GM23248 (cell line): ENCODE measurements at regions not wholly inside any gene's neighbourhood (a gene's known extent, or its start where the extent isn't known, plus 50 kb on each side); places are given as distances from the start of the nearest gene placed in this dataset.
"Not testable (repeated sequence)": the region's sequence is repeated elsewhere in the genome, so short reads cannot be mapped to it uniquely, and the experiment has no call there.

Experiments used
- DNase-seq: peaks from one replicate; pipeline ENCODE4 v3.0.0-alpha.2; 2015
- H2AFZ ChIP-seq: fragments of 200-600 bp; sonication (generic); 2 replicates; pipeline ENCODE4 v1.6.1; 2016; ENCODE audit warnings: antibody characterized with exemption
- H3F3A ChIP-seq: fragments of 200-600 bp; sonication (generic); 2 replicates; pipeline ENCODE4 v1.6.1; 2016; ENCODE audit warnings: mild to moderate bottlenecking, antibody characterized with exemption, mixed run types; ENCODE audit not compliant: insufficient read depth
- H3K27ac ChIP-seq: fragments of 200-600 bp; sonication (generic); 2 replicates; pipeline ENCODE4 v1.5.1; 2016; ENCODE audit warnings: mild to moderate bottlenecking
- H3K27me3 ChIP-seq: fragments of 200-600 bp; sonication (generic); replicated peaks from 2 replicates; pipeline ENCODE4 v1.6.1; 2016; ENCODE audit warnings: mild to moderate bottlenecking; ENCODE audit not compliant: insufficient read depth
- H3K36me3 ChIP-seq: fragments of 200-600 bp; sonication (generic); 2 replicates; pipeline ENCODE4 v1.6.1; 2016; ENCODE audit warnings: low read depth, mild to moderate bottlenecking
- H3K4me1 ChIP-seq: fragments of 200-600 bp; sonication (generic); 2 replicates; pipeline ENCODE4 v1.6.1; 2016; ENCODE audit warnings: mild to moderate bottlenecking; ENCODE audit not compliant: insufficient read depth
- H3K4me2 ChIP-seq: fragments of 200-600 bp; sonication (generic); one replicate; pipeline ENCODE4 v1.6.1; 2016; ENCODE audit warnings: mild to moderate bottlenecking; ENCODE audit not compliant: unreplicated experiment
- H3K4me3 ChIP-seq: fragments of 200-600 bp; sonication (generic); 2 replicates; pipeline ENCODE4 v1.5.1; 2016; ENCODE audit warnings: mild to moderate bottlenecking
- H3K79me2 ChIP-seq: fragments of 200-600 bp; sonication (generic); 2 replicates; pipeline ENCODE4 v1.6.1; 2016; ENCODE audit warnings: mild to moderate bottlenecking; ENCODE audit not compliant: insufficient read depth
- H3K9ac ChIP-seq: fragments of 200-600 bp; sonication (generic); 2 replicates; pipeline ENCODE4 v1.6.1; 2016; ENCODE audit warnings: mild to moderate bottlenecking
- H3K9me2 ChIP-seq: fragments of 200-600 bp; sonication (generic); 2 replicates; pipeline ENCODE4 v1.6.1; 2016; ENCODE audit warnings: mixed run types, mild to moderate bottlenecking, moderate library complexity; ENCODE audit not compliant: insufficient read depth
- H3K9me3 ChIP-seq: fragments of 200-600 bp; sonication (generic); one replicate; pipeline ENCODE4 v1.6.1; 2017; ENCODE audit warnings: low read depth
- H4K20me1 ChIP-seq: fragments of 200-600 bp; sonication (generic); 2 replicates; pipeline ENCODE4 v1.6.0; 2016; ENCODE audit not compliant: insufficient read depth
- EZH2 ChIP-seq: fragments of 200-600 bp; sonication (generic); IDR thresholded peaks from 2 replicates; pipeline ENCODE4 v1.6.1; 2018; ENCODE audit warnings: antibody characterized with exemption, mild to moderate bottlenecking; ENCODE audit not compliant: insufficient read depth, poor library complexity, severe bottlenecking
- EZH2phosphoT487 ChIP-seq: fragments of 200-600 bp; sonication (generic); IDR thresholded peaks from 2 replicates; pipeline ENCODE4 v1.6.1; 2018; ENCODE audit warnings: antibody characterized with exemption, moderate library complexity, mild to moderate bottlenecking, low read depth; ENCODE audit not compliant: insufficient read depth
- WGBS, 2 experiments: methylation state at CpG; one replicate each; pipeline ENCODE4 v1.1.6; 2015 to 2017; ENCODE audit warnings: low lambda C conversion rate in 2 of 2, low coverage in 1 of 2; ENCODE audit errors: missing lambda C conversion rate in 2 of 2; 5-methylcytosine and 5-hydroxymethylcytosine counted together
- in situ Hi-C: fragments of 300-500 bp; cut with MboI; formaldehyde crosslinking; loops from 2 replicates; pipeline ENCODE4 v1.15.0; 2020

DNA sequence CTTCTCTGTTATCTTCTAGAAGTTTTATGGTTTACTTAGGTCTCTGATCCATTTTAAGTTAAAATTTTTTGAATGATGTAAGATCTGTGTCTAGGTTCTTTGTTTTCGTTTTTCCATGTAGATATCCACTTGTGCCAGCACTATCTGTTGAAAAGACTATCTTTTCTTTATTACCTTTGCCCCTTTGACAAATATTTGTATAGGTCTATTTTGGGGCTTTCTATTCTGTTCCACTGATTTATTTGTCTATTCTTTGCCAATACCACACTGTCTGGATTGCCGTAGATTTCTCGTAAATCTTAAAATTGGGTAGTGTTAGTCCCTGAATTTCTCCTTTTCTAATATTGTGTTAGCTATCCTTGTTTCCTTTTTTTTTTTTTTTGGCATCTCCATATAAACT, 71.4 kb upstream of the PDSS1 start:
- 57 to 68% methylated on average over 3 of the region's 3 CpGs for WGBS, 2 experiments
- in situ Hi-C loops, result no loop called here
- H3F3A ChIP-seq, result no peaks in the 10 kb centered on the region
- no peak overlapping the region for H2AFZ ChIP-seq
- no peaks in the 10 kb centered on the region for H4K20me1 ChIP-seq
- no peak overlapping the region for H3K27ac ChIP-seq
- no peak for DNase-seq
- no peaks in the 10 kb centered on the region for H3K4me1 ChIP-seq
- H3K9me2 ChIP-seq, result no peaks in the 10 kb centered on the region
- peaks cover 34% of the 10 kb centered on the region for H3K27me3 ChIP-seq
- H3K9ac ChIP-seq, result no peak overlapping the region
- H3K79me2 ChIP-seq, result no peaks in the 10 kb centered on the region
- no peaks in the 10 kb centered on the region for H3K36me3 ChIP-seq
- no peaks in the 10 kb centered on the region for H3K9me3 ChIP-seq
- TF ChIP-seq EZH2phosphoT487 (no peak), EZH2 (no peak)
- no peak overlapping the region for H3K4me3 ChIP-seq
- no peak overlapping the region for H3K4me2 ChIP-seq

DNA sequence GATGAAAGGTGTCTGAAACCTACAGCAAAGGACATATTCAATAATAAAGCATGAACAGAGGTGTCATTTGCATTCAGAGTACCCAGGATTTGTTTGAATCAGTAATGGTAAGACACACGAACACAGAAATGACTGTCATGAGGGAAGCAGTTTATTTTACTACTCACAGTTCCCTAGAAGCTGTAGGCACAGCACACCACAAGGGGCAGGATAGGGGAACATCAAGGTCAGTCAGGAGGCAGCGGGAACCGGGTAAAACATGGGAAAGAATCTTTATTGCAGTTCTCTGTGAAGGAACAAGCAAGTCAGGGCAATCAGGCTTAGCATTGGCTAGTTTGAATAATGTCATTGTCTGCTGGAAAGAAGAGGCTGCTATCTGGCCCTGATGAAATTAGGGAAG, 70.2 kb upstream of the PDSS1 start:
- Histone ChIP-seq H4K20me1 (no peaks in the 10 kb centered on the region), H3K4me1 (no peaks in the 10 kb centered on the region), H3K9ac (no peak overlapping the region), H3K9me3 (no peaks in the 10 kb centered on the region), H3K27ac (no peak overlapping the region), H3K79me2 (no peaks in the 10 kb centered on the region), H3K4me3 (no peak overlapping the region), H3K36me3 (no peaks in the 10 kb centered on the region), H3K4me2 (no peak overlapping the region), H3F3A (no peaks in the 10 kb centered on the region), H3K27me3 (peaks cover 29% of the 10 kb centered on the region), H2AFZ (no peak overlapping the region), H3K9me2 (no peaks in the 10 kb centered on the region)
- no peak for DNase-seq
- WGBS, 2 experiments, result 11 to 14% methylated on average over 3 of the region's 3 CpGs
- no peak for TF ChIP-seq EZH2
- no peak for TF ChIP-seq EZH2phosphoT487
- in situ Hi-C loops, result no loop called here

DNA sequence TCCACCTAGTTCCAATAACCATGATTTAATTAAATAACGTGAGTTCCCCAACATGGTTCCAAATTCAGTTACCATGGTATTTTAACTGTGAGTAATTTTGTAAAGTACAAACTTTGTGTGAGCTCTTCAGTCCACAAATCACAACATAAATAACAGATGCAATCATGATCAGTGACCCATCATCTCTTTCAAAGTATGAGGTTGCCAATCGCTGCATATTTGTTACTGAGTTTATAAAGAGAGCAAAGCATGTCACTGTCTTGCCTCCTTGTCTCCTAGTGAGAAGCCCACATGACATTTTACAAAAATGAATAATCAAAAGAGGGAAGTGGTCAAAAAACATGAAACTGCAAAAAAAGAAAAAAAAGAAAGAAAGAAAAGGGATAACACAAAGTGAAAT, 69.1 kb upstream of the PDSS1 start:
- Histone ChIP-seq H3K4me1 (no peaks in the 10 kb centered on the region), H4K20me1 (no peaks in the 10 kb centered on the region), H3K4me3 (no peak overlapping the region), H3K9me2 (no peaks in the 10 kb centered on the region), H3K27ac (no peak overlapping the region), H3K27me3 (peaks cover 21% of the 10 kb centered on the region), H3K4me2 (no peak overlapping the region), H3K9me3 (no peaks in the 10 kb centered on the region), H3K9ac (no peak overlapping the region), H3K79me2 (no peaks in the 10 kb centered on the region), H2AFZ (no peak overlapping the region), H3K36me3 (no peaks in the 10 kb centered on the region), H3F3A (no peaks in the 10 kb centered on the region)
- no peak for DNase-seq
- in situ Hi-C loops, result no loop called here
- TF ChIP-seq EZH2phosphoT487 (no peak), EZH2 (no peak)
- WGBS, 2 experiments, result 79 to 85% methylated on average over 2 of the region's 2 CpGs

DNA sequence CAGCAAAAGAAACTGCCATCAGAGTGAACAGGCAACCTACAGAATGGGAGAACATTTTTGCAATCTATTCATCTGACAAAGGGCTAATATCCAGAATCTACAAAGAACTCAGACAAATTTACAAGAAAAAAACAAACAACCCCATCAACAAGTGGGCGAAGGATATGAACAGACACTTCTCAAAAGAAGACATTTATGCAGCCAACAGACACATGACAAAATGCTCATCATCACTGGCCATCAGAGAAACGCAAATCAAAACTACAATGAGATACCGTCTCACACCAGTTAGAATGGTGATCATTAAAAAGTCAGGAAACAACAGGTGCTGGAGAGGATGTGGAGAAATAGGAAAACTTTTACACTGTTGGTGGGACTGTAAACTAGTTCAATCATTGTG, 65.3 kb upstream of the PDSS1 start:
- H3K9me3 ChIP-seq, H3K79me2 ChIP-seq, H3K4me3 ChIP-seq, H3K36me3 ChIP-seq, H3K27me3 ChIP-seq, H3K4me2 ChIP-seq, H3K9me2 ChIP-seq, H3K4me1 ChIP-seq, DNase-seq, H3K9ac ChIP-seq, H3K27ac ChIP-seq, H2AFZ ChIP-seq, in situ Hi-C loops, H3F3A ChIP-seq, H4K20me1 ChIP-seq: not testable (repeated sequence)
- 53 to 61% methylated on average over 3 of the region's 3 CpGs for WGBS, 2 experiments

DNA sequence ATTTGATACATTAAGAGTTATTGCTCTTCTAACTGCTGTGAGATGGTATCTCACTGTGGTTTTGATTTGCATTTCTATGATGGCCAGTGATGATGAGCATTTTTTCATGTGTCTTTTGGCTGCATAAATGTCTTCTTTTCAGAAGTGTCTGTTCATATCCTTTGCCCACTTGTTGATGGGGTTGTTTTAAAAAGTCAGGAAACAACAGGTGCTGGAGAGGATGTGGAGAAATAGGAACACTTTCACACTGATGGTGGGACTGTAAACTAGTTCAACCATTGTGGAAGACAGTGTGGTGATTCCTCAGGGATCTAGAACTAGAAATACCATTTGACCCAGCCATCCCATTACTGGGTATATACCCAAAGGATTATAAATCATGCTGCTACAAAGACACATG, 63.4 kb upstream of the PDSS1 start:
- H3F3A ChIP-seq, H3K4me1 ChIP-seq, H3K9me3 ChIP-seq, H3K9ac ChIP-seq, in situ Hi-C loops, H3K4me3 ChIP-seq, H3K27ac ChIP-seq, H4K20me1 ChIP-seq, H3K4me2 ChIP-seq, H3K79me2 ChIP-seq, H3K36me3 ChIP-seq, H3K27me3 ChIP-seq, DNase-seq, H3K9me2 ChIP-seq, H2AFZ ChIP-seq: not testable (repeated sequence)
